ENCODE measurements at regions not wholly inside any gene's neighbourhood (a gene's known extent, or its start where the extent isn't known, plus 50 kb on each side); places are given as distances from the start of the nearest gene placed in this dataset.

DNA sequence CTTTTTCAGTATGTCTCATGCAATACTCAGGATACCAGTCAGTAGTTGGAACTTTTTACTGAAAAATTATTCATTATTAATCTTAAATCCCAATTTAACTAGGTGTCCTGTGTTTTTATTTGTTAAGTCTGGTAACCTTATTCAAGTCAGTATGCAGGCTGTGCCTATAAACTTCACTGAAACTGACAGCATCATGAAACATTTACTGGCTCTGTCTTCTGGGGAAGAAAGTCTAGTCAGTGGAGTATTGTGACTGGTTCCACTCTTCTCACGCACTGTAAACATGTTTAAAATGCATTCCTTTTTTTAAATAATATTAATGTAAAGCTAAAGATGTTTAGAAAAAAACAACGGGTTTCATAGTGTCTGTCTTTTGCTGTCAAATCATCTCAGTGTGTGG, 739.7 kb downstream of the LTN1 start:
- Histone ChIP-seq H3K4me2 (replicated peaks; ENCODE audit: extremely low read depth, low read length, poor library complexity, severe bottlenecking) (no peak overlapping the region), H3K9ac (ENCODE audit: insufficient read depth, low read length, poor library complexity, severe bottlenecking) (no peak overlapping the region), H3K36me3 (replicated peaks in 1 of 2; ENCODE audit: control insufficient read depth in 1 of 2, insufficient read depth in 2 of 2, low read length in 2 of 2) (no peaks in the 10 kb centered on the region), H3K27me3 (ENCODE audit: control insufficient read depth in 2 of 2, insufficient read depth in 2 of 2, low read length in 2 of 2) (no peaks in the 10 kb centered on the region), H3K27ac (ENCODE audit: low read depth in 1 of 2, low read length in 2 of 2) (no peak overlapping the region), H2AFZ (ENCODE audit: insufficient read depth, low read depth, low read length, poor library complexity, severe bottlenecking) (no peak overlapping the region), H3K4me1 (ENCODE audit: control insufficient read depth in 1 of 2, insufficient read depth in 2 of 2, low read length in 2 of 2) (peaks cover 0 to under 1% of the 10 kb centered on the region in 2 donors), H3K79me2 (ENCODE audit: insufficient read depth, low read length) (no peaks in the 10 kb centered on the region), H3K9me3 (replicated peaks in 1 of 2; ENCODE audit: control insufficient read depth in 1 of 2, insufficient read depth in 1 of 2, low read length in 2 of 2) (no peaks in the 10 kb centered on the region), H3K4me3 (replicated peaks in 1 of 3; ENCODE audit: low read depth in 2 of 3, low read length in 3 of 3) (no peak overlapping the region), H4K20me1 (ENCODE audit: insufficient read depth, low read length) (no peaks in the 10 kb centered on the region)
- WGBS (ENCODE audit: insufficient coverage): no CpG with 5 or more reads among the region's 2 CpGs
- peaks cover 0 to 2% (median 1%) of the 10 kb centered on the region in 7 donors for H3K9me3 Mint-ChIP-seq
- H3K36me3 Mint-ChIP-seq: no peaks in the 10 kb centered on the region
- TF ChIP-seq, protein P1, sequence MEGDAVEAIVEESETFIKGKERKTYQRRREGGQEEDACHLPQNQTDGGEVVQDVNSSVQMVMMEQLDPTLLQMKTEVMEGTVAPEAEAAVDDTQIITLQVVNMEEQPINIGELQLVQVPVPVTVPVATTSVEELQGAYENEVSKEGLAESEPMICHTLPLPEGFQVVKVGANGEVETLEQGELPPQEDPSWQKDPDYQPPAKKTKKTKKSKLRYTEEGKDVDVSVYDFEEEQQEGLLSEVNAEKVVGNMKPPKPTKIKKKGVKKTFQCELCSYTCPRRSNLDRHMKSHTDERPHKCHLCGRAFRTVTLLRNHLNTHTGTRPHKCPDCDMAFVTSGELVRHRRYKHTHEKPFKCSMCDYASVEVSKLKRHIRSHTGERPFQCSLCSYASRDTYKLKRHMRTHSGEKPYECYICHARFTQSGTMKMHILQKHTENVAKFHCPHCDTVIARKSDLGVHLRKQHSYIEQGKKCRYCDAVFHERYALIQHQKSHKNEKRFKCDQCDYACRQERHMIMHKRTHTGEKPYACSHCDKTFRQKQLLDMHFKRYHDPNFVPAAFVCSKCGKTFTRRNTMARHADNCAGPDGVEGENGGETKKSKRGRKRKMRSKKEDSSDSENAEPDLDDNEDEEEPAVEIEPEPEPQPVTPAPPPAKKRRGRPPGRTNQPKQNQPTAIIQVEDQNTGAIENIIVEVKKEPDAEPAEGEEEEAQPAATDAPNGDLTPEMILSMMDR (IDR thresholded peaks at IDR 0.05): no peak
- intact Hi-C loops (cut with micrococcal nuclease): no loop called here
- no peaks in the 10 kb centered on the region for H3K27me3 Mint-ChIP-seq (ENCODE audit: low read depth in 3 of 3)
- H3K27ac Mint-ChIP-seq: no peak overlapping the region
- DNase-seq: no peak
- no peak overlapping the region for H3K4me3 Mint-ChIP-seq
- no peaks in the 10 kb centered on the region for H3K4me1 Mint-ChIP-seq

DNA sequence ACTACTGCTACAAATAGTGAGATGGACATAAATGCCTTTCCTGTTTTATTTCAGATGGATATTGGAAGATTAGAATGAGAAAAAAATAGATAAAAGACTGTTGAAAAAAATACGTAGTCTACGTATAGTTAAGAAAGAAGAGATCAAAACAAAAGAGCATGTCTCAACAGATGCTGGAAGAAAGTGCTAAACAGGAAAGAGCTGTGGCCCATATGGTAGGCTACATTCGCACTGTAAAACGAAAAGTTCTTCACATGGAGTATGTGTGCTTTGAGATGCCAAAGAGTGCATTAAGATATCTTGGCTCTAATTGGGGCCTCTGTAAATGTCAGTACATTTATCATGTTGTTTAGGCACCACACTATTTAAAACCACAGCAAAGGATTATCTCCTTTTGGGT, 741.7 kb downstream of the LTN1 start:
- H3K36me3 Mint-ChIP-seq: no peaks in the 10 kb centered on the region
- no peak overlapping the region for H3K4me3 ChIP-seq (replicated peaks in 1 of 3; ENCODE audit: low read depth in 2 of 3, low read length in 3 of 3)
- no peaks in the 10 kb centered on the region for H3K36me3 ChIP-seq (replicated peaks in 1 of 2; ENCODE audit: control insufficient read depth in 1 of 2, insufficient read depth in 2 of 2, low read length in 2 of 2)
- no peak overlapping the region for H3K27ac ChIP-seq (ENCODE audit: low read depth in 1 of 2, low read length in 2 of 2)
- no peaks in the 10 kb centered on the region for H3K4me1 Mint-ChIP-seq
- H3K27me3 Mint-ChIP-seq (ENCODE audit: low read depth in 3 of 3): no peaks in the 10 kb centered on the region
- H3K4me3 Mint-ChIP-seq: no peak overlapping the region
- H3K27me3 ChIP-seq (ENCODE audit: control insufficient read depth in 2 of 2, insufficient read depth in 2 of 2, low read length in 2 of 2): no peaks in the 10 kb centered on the region
- no peaks in the 10 kb centered on the region for H3K9me3 ChIP-seq (replicated peaks in 1 of 2; ENCODE audit: control insufficient read depth in 1 of 2, insufficient read depth in 1 of 2, low read length in 2 of 2)
- DNase-seq: no peak
- no peak overlapping the region for H3K4me2 ChIP-seq (replicated peaks; ENCODE audit: extremely low read depth, low read length, poor library complexity, severe bottlenecking)
- no peaks in the 10 kb centered on the region for H4K20me1 ChIP-seq (ENCODE audit: insufficient read depth, low read length)
- H3K4me1 ChIP-seq (ENCODE audit: control insufficient read depth in 1 of 2, insufficient read depth in 2 of 2, low read length in 2 of 2): no peaks in the 10 kb centered on the region
- no peaks in the 10 kb centered on the region for H3K79me2 ChIP-seq (ENCODE audit: insufficient read depth, low read length)
- no peak overlapping the region for H2AFZ ChIP-seq (ENCODE audit: insufficient read depth, low read depth, low read length, poor library complexity, severe bottlenecking)
- TF ChIP-seq, protein P1 (IDR thresholded peaks at IDR 0.05): no peak
- H3K9ac ChIP-seq (ENCODE audit: insufficient read depth, low read length, poor library complexity, severe bottlenecking): no peak overlapping the region
- WGBS (ENCODE audit: insufficient coverage): 100% methylated on average over 4 of the region's 4 CpGs
- peaks cover 0 to 2% (median 1%) of the 10 kb centered on the region in 7 donors for H3K9me3 Mint-ChIP-seq
- H3K27ac Mint-ChIP-seq: no peak overlapping the region
- intact Hi-C loops (cut with micrococcal nuclease): no loop called here
